Pons (tissue), 1 donor: ENCODE measurements at regions not wholly inside any gene's neighbourhood (a gene's known extent, or its start where the extent isn't known, plus 50 kb on each side); places are given as distances from the start of the nearest gene placed in this dataset.
"Not testable (repeated sequence)": the region's sequence is repeated elsewhere in the genome, so short reads cannot be mapped to it uniquely, and the experiment has no call there.

Experiments
- DNase-seq: peaks from one replicate; pipeline ENCODE4 v3.0.0-alpha.2; 2016; ENCODE audit warnings: low spot score

GRCh38 chr1:16794609-16795008, 54.3 kb downstream of the RNU1-4 start:
- DNase-seq = not testable (repeated sequence)

DNA sequence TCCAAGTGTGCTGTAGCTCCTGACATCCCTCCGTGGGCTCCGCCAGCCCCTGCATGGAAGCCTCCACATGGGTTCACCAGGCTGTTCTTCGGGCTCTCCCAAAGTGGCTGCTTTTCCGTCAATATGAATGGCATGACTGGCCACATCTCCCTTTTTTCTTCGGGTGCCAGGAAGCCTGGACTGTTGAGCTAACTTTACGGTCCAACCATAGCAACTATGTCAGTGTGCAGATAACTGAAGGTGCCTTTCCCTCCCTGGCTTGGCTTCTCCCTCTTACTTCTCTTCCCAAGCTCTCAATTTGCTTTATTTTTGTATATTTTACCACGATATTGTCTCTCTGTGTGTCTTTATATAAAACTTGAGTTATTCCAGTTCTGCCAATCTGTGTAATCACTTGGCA, 54.8 kb downstream of the RNU1-4 start:
- not testable (repeated sequence) for DNase-seq

GRCh38 chr1:16796179-16796578, 55.9 kb downstream of the RNU1-4 start:
- not testable (repeated sequence) for DNase-seq

GRCh38 chr1:16796625-16797046, 56.3 kb downstream of the RNU1-4 start:
- peak; percentile 45 for DNase-seq

- DNase-seq = not testable (repeated sequence)
Measured at GRCh38 chr1:16797065-16797464, 56.7 kb downstream of the RNU1-4 start.

DNA sequence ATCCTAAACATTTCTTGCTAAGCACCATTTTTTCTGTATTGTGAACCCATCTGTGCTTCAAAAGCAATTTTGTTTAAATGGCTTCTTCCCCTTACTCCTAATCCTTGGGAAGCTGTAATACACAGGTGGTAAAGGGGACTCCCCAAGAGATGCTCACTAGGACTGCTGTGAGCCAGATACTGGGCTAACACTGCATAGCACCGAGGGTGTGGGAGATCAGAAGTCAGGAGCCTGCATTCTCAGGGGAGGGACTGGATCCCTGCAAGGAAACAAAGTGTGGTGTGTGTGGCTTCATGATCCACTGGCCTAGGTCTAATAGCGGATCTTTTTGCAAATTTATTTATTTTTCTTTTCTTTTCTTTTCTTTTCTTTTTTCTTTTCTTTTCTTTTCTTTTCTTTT, 57.7 kb downstream of the RNU1-4 start:
- not testable (repeated sequence) for DNase-seq
